Sigmoid colon (tissue), 4 donors: ENCODE measurements at regions not wholly inside any gene's neighbourhood (a gene's known extent, or its start where the extent isn't known, plus 50 kb on each side); places are given as distances from the start of the nearest gene placed in this dataset.

ENCODE experiments used
- CTCF ChIP-seq, 4 experiments: fragments of 450-650 bp in 3 of 4; fragments of 200-600 bp in 1 of 4; IDR thresholded peaks; one replicate each; pipeline ENCODE4 v1.5.1; 2016 to 2019; ENCODE audit warnings: antibody characterized with exemption in 4 of 4, mild to moderate bottlenecking in 3 of 4, moderate library complexity in 2 of 4
- EP300 ChIP-seq, 4 donors: sonication (generic); formaldehyde crosslinking; IDR thresholded peaks; one replicate each; pipeline ENCODE4 v1.6.1; 2017; ENCODE audit warnings: antibody characterized with exemption in 4 of 4
- POLR2AphosphoS5 ChIP-seq, 4 donors: sonication (generic); formaldehyde crosslinking; IDR thresholded peaks; one replicate each; pipeline ENCODE4 v1.6.1; 2017; ENCODE audit warnings: antibody characterized with exemption in 4 of 4

GRCh38 chr4:151573945-151574344, 165.0 kb downstream of the FHIP1A start:
- TF ChIP-seq POLR2AphosphoS5 (IDR thresholded peaks at IDR 0.05): no peak
- no peak for TF ChIP-seq EP300 (IDR thresholded peaks at IDR 0.05)
- no peak for TF ChIP-seq CTCF (IDR thresholded peaks at IDR 0.05)
